GM12878 (cell line): ENCODE measurements at regions not wholly inside any gene's neighbourhood (a gene's known extent, or its start where the extent isn't known, plus 50 kb on each side); places are given as distances from the start of the nearest gene placed in this dataset.

ENCODE experiments used
- ATAC-seq: fragments of 200-7000 bp; cut with Tn5 transposase; 3 replicates; pipeline ENCODE4 v1.9.1; 2020; ENCODE audit warnings: mild to moderate bottlenecking, moderate library complexity
- BruUV-seq: library from RNA; stranded (reverse); fragments of 400-500 nt; replicated peaks from 2 replicates; lab custom pipeline; 2021; lab: Mats Ljungman, UMichigan
- CTCF ChIA-PET: fragments of 300-600 bp; sonication (Branson Sonifier 250); formaldehyde crosslinking; extraction: SDS; loops from one replicate; lab custom pipeline; 2021; ENCODE audit warnings: inconsistent platforms; lab: Yijun Ruan, JAX
- POLR2A ChIA-PET: fragments of 350-600 bp; formaldehyde crosslinking; extraction: SDS; loops from one replicate; lab custom pipeline; 2021; ENCODE audit warnings: inconsistent platforms; lab: Charles Lee
- RAD21 ChIA-PET: fragments of 300-600 bp; sonication (Branson Sonifier 250); formaldehyde crosslinking; loops from one replicate; lab custom pipeline; 2023; ENCODE audit warnings: antibody characterized with exemption; ENCODE audit not compliant: unreplicated experiment; lab: Charles Lee
- SMC1A ChIA-PET: fragments of 300-600 bp; sonication (Branson Sonifier 250); formaldehyde crosslinking; loops from one replicate; lab custom pipeline; 2023; ENCODE audit not compliant: unreplicated experiment, uncharacterized antibody; lab: Charles Lee
- DNase-seq: peaks from one replicate; pipeline ENCODE4 v3.0.0-alpha.2; 2011; ENCODE audit warnings: low read depth, low spot score
- FAIRE-seq: peaks from 3 replicates; lab custom pipeline; 2011; peaks lifted over from hg19 to GRCh38; lab: Jason Lieb, UNC
- H2AFZ ChIP-seq: 2 replicates; pipeline ENCODE4 v1.6.0; 2011; ENCODE audit warnings: low read depth, low read length, control low read depth; ENCODE audit not compliant: control insufficient read depth
- H3K27ac ChIP-seq: 2 replicates; pipeline ENCODE4 v1.5.1; 2011; ENCODE audit warnings: control low read depth; ENCODE audit not compliant: control insufficient read depth, insufficient read depth
- H3K27me3 ChIP-seq, 2 experiments: replicated peaks in 1 of 2; 2 replicates each; pipeline versions ENCODE4 v1.6.0 to v1.6.1; 2011; ENCODE audit warnings: low read length in 1 of 2; ENCODE audit not compliant: control insufficient read depth in 2 of 2, insufficient read depth in 2 of 2
- H3K36me3 ChIP-seq, 2 experiments: 2 replicates each; pipeline ENCODE4 v1.5.1; 2011; ENCODE audit warnings: low read length in 1 of 2; ENCODE audit not compliant: control insufficient read depth in 2 of 2, insufficient read depth in 2 of 2
- H3K4me1 ChIP-seq: 2 replicates; pipeline ENCODE4 v1.6.1; 2011; ENCODE audit warnings: mild to moderate bottlenecking, low read length, moderate library complexity, mixed read lengths; ENCODE audit not compliant: control insufficient read depth, insufficient read depth
- H3K4me2 ChIP-seq: 2 replicates; pipeline ENCODE4 v1.6.0; 2011; ENCODE audit warnings: control low read depth; ENCODE audit not compliant: control insufficient read depth, insufficient read depth
- H3K4me3 ChIP-seq: fragments of 200-600 bp; sonication (generic); 2 replicates; pipeline ENCODE4 v1.5.1; 2016
- H3K79me2 ChIP-seq: 2 replicates; pipeline ENCODE4 v1.6.0; 2011; ENCODE audit warnings: low read length; ENCODE audit not compliant: control insufficient read depth, insufficient read depth
- H3K9ac ChIP-seq: 2 replicates; pipeline ENCODE4 v1.8.0; 2011; ENCODE audit warnings: low read length, control low read depth, mixed read lengths; ENCODE audit not compliant: control insufficient read depth, insufficient read depth
- H3K9me3 ChIP-seq: replicated peaks from 3 replicates; pipeline ENCODE4 v1.5.1; 2011; ENCODE audit warnings: mild to moderate bottlenecking, low read length; ENCODE audit not compliant: control insufficient read depth, insufficient read depth
- H4K20me1 ChIP-seq: 2 replicates; pipeline ENCODE4 v1.6.0; 2011; ENCODE audit not compliant: control insufficient read depth, insufficient read depth
- BRCA1 ChIP-seq: IDR thresholded peaks from 2 replicates; pipeline ENCODE4 v1.6.1; 2011; ENCODE audit warnings: low read depth, low read length, improper control_type of control experiment
- CTCF ChIP-seq, 3 experiments: IDR thresholded peaks in 2 of 3; conservative IDR thresholded peaks in 1 of 3; 2 replicates each; pipeline ENCODE4 v1.5.1; 2011; ENCODE audit warnings: low read depth in 3 of 3, low read length in 3 of 3, mild to moderate bottlenecking in 3 of 3, control low read depth in 2 of 3, moderate library complexity in 2 of 3, inconsistent platforms in 1 of 3, mixed read lengths in 1 of 3; ENCODE audit not compliant: control insufficient read depth in 2 of 3, insufficient read depth in 1 of 3; ENCODE audit errors: extremely low read depth in 1 of 3
- FOXK2 ChIP-seq: fragments of 450-650 bp; IDR thresholded peaks from 2 replicates; pipeline ENCODE4 v1.6.1; 2017; ENCODE audit warnings: mild to moderate bottlenecking, moderate library complexity
- IRF5 ChIP-seq: fragments of 450-650 bp; IDR thresholded peaks from 2 replicates; pipeline ENCODE4 v1.6.1; 2017; ENCODE audit warnings: borderline replicate concordance
- RELB ChIP-seq: fragments of 450-650 bp; IDR thresholded peaks from 2 replicates; pipeline ENCODE4 v1.6.1; 2017; ENCODE audit warnings: low read depth, mild to moderate bottlenecking, moderate library complexity
- ZBTB33 ChIP-seq: fragments of 450-650 bp; IDR thresholded peaks from 2 replicates; pipeline ENCODE4 v1.6.1; 2017; ENCODE audit warnings: mild to moderate bottlenecking
- WGBS: methylation state at CpG from one replicate; pipeline ENCODE4 v1.1.6; 2016; ENCODE audit warnings: low lambda C conversion rate; ENCODE audit not compliant: insufficient replicate concordance, insufficient coverage; ENCODE audit errors: missing lambda C conversion rate; 5-methylcytosine and 5-hydroxymethylcytosine counted together
- in situ Hi-C: fragments of 300-500 bp; cut with MboI; formaldehyde crosslinking; loops from 9 replicates; pipeline ENCODE4 v1.14.3; 2018; ENCODE audit warnings: mixed read lengths
- intact Hi-C: fragments of 100-400 bp; cut with micrococcal nuclease; formaldehyde crosslinking; loops from one replicate; pipeline ENCODE4 v1.14.2; 2022; ENCODE audit not compliant: unreplicated experiment

- TF ChIP-seq ZBTB33: no peak
- no peak for TF ChIP-seq CTCF (IDR thresholded peaks at IDR 0.05 in 2 of 3, conservative IDR thresholded peaks at IDR 0.05 in 1 of 3; ENCODE audit: control insufficient read depth in 2 of 3, extremely low read depth in 1 of 3, insufficient read depth in 1 of 3, low read depth in 3 of 3, low read length in 3 of 3)
Observed at GRCh38 chr11:70838198-70838597, 414.2 kb downstream of the SHANK2 start (continued).

- Histone ChIP-seq H2AFZ (no peak overlapping the region), H3K9ac (no peak overlapping the region), H4K20me1 (no peaks in the 10 kb centered on the region), H3K4me2 (no peak overlapping the region), H3K27me3 (no peaks in the 10 kb centered on the region; a peak in 1 of 4 replicates), H3K36me3 (no peaks in the 10 kb centered on the region), H3K4me3 (no peak overlapping the region), H3K27ac (no peak overlapping the region), H3K9me3 (no peaks in the 10 kb centered on the region; the same call in 2 of the 3 replicates), H3K4me1 (no peaks in the 10 kb centered on the region), H3K79me2 (no peaks in the 10 kb centered on the region)
- ChIA-PET SMC1A (no interaction called here), POLR2A (no interaction called here), CTCF (no interaction called here), RAD21 (no interaction called here)
- FAIRE-seq: no peak
- no peak for ATAC-seq
- DNase-seq: no peak
- 29% methylated on average over 10 of the region's 10 CpGs for WGBS
- in situ Hi-C loops: no loop called here
- no TSS peak for BruUV-seq
- TF ChIP-seq RELB (no peak), ZBTB33 (no peak), BRCA1 (no peak), IRF5 (no peak), FOXK2 (no peak)
- intact Hi-C loops: no loop called here
Observed at GRCh38 chr11:70839851-70840250, 412.5 kb downstream of the SHANK2 start.
